Neutrophil (primary cell): ENCODE measurements at regions not wholly inside any gene's neighbourhood (a gene's known extent, or its start where the extent isn't known, plus 50 kb on each side); places are given as distances from the start of the nearest gene placed in this dataset.

Source experiments
- H3K27ac ChIP-seq: fragments of 200-600 bp; sonication (generic); 2 replicates; pipeline ENCODE4 v1.5.1; 2016; ENCODE audit warnings: mild to moderate bottlenecking, moderate library complexity
- H3K27me3 ChIP-seq: fragments of 200-600 bp; sonication (generic); 2 replicates; pipeline ENCODE4 v1.6.0; 2016; ENCODE audit warnings: mild to moderate bottlenecking
- H3K36me3 ChIP-seq: fragments of 200-600 bp; sonication (generic); 2 replicates; pipeline ENCODE4 v1.5.1; 2017
- H3K4me1 ChIP-seq, 2 experiments: fragments of 200-600 bp in 1 of 2; sonication (generic) in 1 of 2; 1 replicate in 1 of 2; 2 replicates in 1 of 2; pipeline versions ENCODE4 v1.5.1 to v1.6.1; 2013 to 2016; ENCODE audit warnings: low read depth in 1 of 2, low read length in 1 of 2, mild to moderate bottlenecking in 1 of 2, moderate library complexity in 1 of 2; ENCODE audit not compliant: control insufficient read depth in 1 of 2, insufficient read depth in 1 of 2
- H3K4me3 ChIP-seq, 2 experiments: fragments of 200-600 bp in 1 of 2; sonication (generic) in 1 of 2; 1 replicate in 1 of 2; 2 replicates in 1 of 2; pipeline ENCODE4 v1.5.1; 2013 to 2016; ENCODE audit warnings: low read depth in 1 of 2, low read length in 1 of 2, mild to moderate bottlenecking in 1 of 2, moderate library complexity in 1 of 2
- H3K9me3 ChIP-seq: fragments of 200-600 bp; sonication (generic); 2 replicates; pipeline ENCODE4 v1.5.1; 2016
- CTCF ChIP-seq: fragments of 200-600 bp; sonication (generic); IDR thresholded peaks from 2 replicates; pipeline ENCODE4 v1.5.1; 2016; ENCODE audit warnings: antibody characterized with exemption

GRCh38 chr9:130755377-130756007 is 61.9 kb downstream of the EXOSC2 start:
- no peaks in the 10 kb centered on the region for H3K9me3 ChIP-seq
- H3K27ac ChIP-seq = no peak overlapping the region
- peaks cover 0 to 6% of the 10 kb centered on the region in 2 experiments for H3K4me1 ChIP-seq
- H3K27me3 ChIP-seq = no peaks in the 10 kb centered on the region
- H3K36me3 ChIP-seq = no peaks in the 10 kb centered on the region
- TF ChIP-seq CTCF = no peak
- no peak overlapping the region for H3K4me3 ChIP-seq

GRCh38 chr9:130756037-130756436 is 62.5 kb downstream of the EXOSC2 start:
- H3K27me3 ChIP-seq = no peaks in the 10 kb centered on the region
- H3K36me3 ChIP-seq = no peaks in the 10 kb centered on the region
- H3K27ac ChIP-seq = no peak overlapping the region
- no peaks in the 10 kb centered on the region for H3K9me3 ChIP-seq
- H3K4me3 ChIP-seq = no peak overlapping the region
- peaks cover 0 to 6% of the 10 kb centered on the region in 2 experiments for H3K4me1 ChIP-seq
- TF ChIP-seq CTCF = no peak

- H3K27ac ChIP-seq = no peak overlapping the region
Observed at GRCh38 chr9:130756455-130757152, 63.0 kb downstream of the EXOSC2 start.

GRCh38 chr9:130759738-130760137 is 66.2 kb downstream of the EXOSC2 start:
- H3K4me3 ChIP-seq = no peak overlapping the region
- H3K9me3 ChIP-seq = no peaks in the 10 kb centered on the region
- no peaks in the 10 kb centered on the region for H3K36me3 ChIP-seq
- no peak for TF ChIP-seq CTCF
- no peak overlapping the region for H3K27ac ChIP-seq
- peaks cover 0 to 9% of the 10 kb centered on the region in 2 experiments for H3K4me1 ChIP-seq
- no peaks in the 10 kb centered on the region for H3K27me3 ChIP-seq

More at GRCh38 chr9:130756455-130757152, 63.0 kb downstream of the EXOSC2 start:
- Histone ChIP-seq H3K9me3 (no peaks in the 10 kb centered on the region), H3K36me3 (no peaks in the 10 kb centered on the region), H3K4me3 (no peak overlapping the region), H3K27me3 (no peaks in the 10 kb centered on the region), H3K4me1 (peaks cover 0 to 6% of the 10 kb centered on the region in 2 experiments)
- no peak for TF ChIP-seq CTCF

- no peak for TF ChIP-seq CTCF
- no peak overlapping the region for H3K27ac ChIP-seq
- peaks cover 7 to 13% of the 10 kb centered on the region in 2 experiments for H3K4me1 ChIP-seq
- H3K27me3 ChIP-seq = no peaks in the 10 kb centered on the region
- H3K9me3 ChIP-seq = no peaks in the 10 kb centered on the region
- H3K4me3 ChIP-seq = no peak overlapping the region
- H3K36me3 ChIP-seq = no peaks in the 10 kb centered on the region
Observed at GRCh38 chr9:130763331-130764171, 70.0 kb downstream of the EXOSC2 start.
